GM12865 (cell line): ENCODE measurements at regions not wholly inside any gene's neighbourhood (a gene's known extent, or its start where the extent isn't known, plus 50 kb on each side); places are given as distances from the start of the nearest gene placed in this dataset.
"Not testable (repeated sequence)": the region's sequence is repeated elsewhere in the genome, so short reads cannot be mapped to it uniquely, and the experiment has no call there.

ENCODE experiments used
- DNase-seq: peaks from one replicate; pipeline ENCODE4 v3.0.0; 2010; ENCODE audit warnings: low read depth
- H3K4me3 ChIP-seq: 2 replicates; pipeline ENCODE4 v1.5.1; 2011; ENCODE audit warnings: mild to moderate bottlenecking, low read depth, low read length, control low read depth
- CTCF ChIP-seq: IDR thresholded peaks from 2 replicates; pipeline ENCODE4 v1.5.1; 2011; ENCODE audit warnings: low read length, control low read depth, low read depth, inconsistent platforms; ENCODE audit not compliant: insufficient read depth; ENCODE audit errors: missing control alignments

- no peak for DNase-seq
- no peak for TF ChIP-seq CTCF
- H3K4me3 ChIP-seq = no peak overlapping the region
Observed at GRCh38 chrX:87160435-87161010, 357.1 kb upstream of the KLHL4 start.

- no peak for TF ChIP-seq CTCF
- H3K4me3 ChIP-seq = no peak overlapping the region
- DNase-seq = no peak
Observed at GRCh38 chrX:87167841-87168240, 349.8 kb upstream of the KLHL4 start.

DNA sequence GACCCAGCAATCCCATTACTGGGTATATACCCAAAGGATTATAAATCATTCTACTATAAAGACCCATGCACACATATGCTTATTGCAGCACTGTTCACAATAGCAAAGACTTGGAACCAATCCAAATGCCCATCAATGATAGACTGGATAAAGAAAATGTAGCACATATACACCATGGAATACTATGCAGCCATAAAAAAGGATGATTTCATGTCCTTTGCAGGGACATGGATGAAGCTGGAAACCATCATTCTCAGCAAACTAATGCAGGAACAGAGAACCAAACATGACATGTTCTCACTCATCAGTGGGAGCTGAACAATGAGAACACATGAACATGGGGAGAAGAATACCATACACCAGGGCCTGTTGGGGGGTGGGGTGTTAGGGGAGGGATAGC, 339.6 kb upstream of the KLHL4 start:
- H3K4me3 ChIP-seq, DNase-seq: not testable (repeated sequence)
